ENCODE measurements at regions not wholly inside any gene's neighbourhood (a gene's known extent, or its start where the extent isn't known, plus 50 kb on each side); places are given as distances from the start of the nearest gene placed in this dataset.
A peak's percentile ranks its signal among the peaks of the same experiment; 100 is the strongest.

- no peak for DNase-seq
Observed at GRCh38 chr22:27331526-27332281, 469.9 kb downstream of the MN1 start.

GRCh38 chr22:27335102-27335660, 466.4 kb downstream of the MN1 start:
- DNase-seq: no peak

- DNase-seq: peak in 1 of 3 donors; percentile 81
Observed at GRCh38 chr22:27336151-27337090, 465.1 kb downstream of the MN1 start.

GRCh38 chr22:27337676-27338075, 463.9 kb downstream of the MN1 start:
- no peak for DNase-seq

- DNase-seq: no peak
Observed at GRCh38 chr22:27340047-27340446, 461.5 kb downstream of the MN1 start.

GRCh38 chr22:27344546-27344945, 457.0 kb downstream of the MN1 start:
- no peak for DNase-seq

- DNase-seq: no peak
Observed at GRCh38 chr22:27345691-27346090, 455.9 kb downstream of the MN1 start.

GRCh38 chr22:27347951-27348350, 453.6 kb downstream of the MN1 start:
- DNase-seq: no peak

GRCh38 chr22:27348634-27349033, 452.9 kb downstream of the MN1 start:
- no peak for DNase-seq

- peak in 1 of 3 donors; percentile 31 for DNase-seq
Observed at GRCh38 chr22:27349456-27349855, 452.1 kb downstream of the MN1 start.

GRCh38 chr22:27350306-27350705, 451.2 kb downstream of the MN1 start:
- no peak for DNase-seq

- no peak for DNase-seq
Observed at GRCh38 chr22:27352426-27352825, 449.1 kb downstream of the MN1 start.

GRCh38 chr22:27358096-27358870, 443.3 kb downstream of the MN1 start:
- no peak for DNase-seq

GRCh38 chr22:27370269-27370668, 431.3 kb downstream of the MN1 start:
- DNase-seq: no peak

- no peak for DNase-seq
Observed at GRCh38 chr22:27370987-27371386, 430.6 kb downstream of the MN1 start.

- no peak for DNase-seq
Observed at GRCh38 chr22:27372364-27372763, 429.2 kb downstream of the MN1 start.

- no peak for DNase-seq
Observed at GRCh38 chr22:27372969-27373670, 428.4 kb downstream of the MN1 start.

- peak in 1 of 3 donors; percentile 13 for DNase-seq
Observed at GRCh38 chr22:27377501-27378295, 423.9 kb downstream of the MN1 start.

GRCh38 chr22:27378311-27378800, 423.2 kb downstream of the MN1 start:
- peak in 2 of 3 donors; percentile 37 to 49 for DNase-seq

GRCh38 chr22:27378995-27379394, 422.6 kb downstream of the MN1 start:
- DNase-seq: no peak

All from muscle of back (tissue), 3 donors.